Urinary bladder (tissue), 3 donors: ENCODE measurements at regions not wholly inside any gene's neighbourhood (a gene's known extent, or its start where the extent isn't known, plus 50 kb on each side); places are given as distances from the start of the nearest gene placed in this dataset.
"Not testable (repeated sequence)": the region's sequence is repeated elsewhere in the genome, so short reads cannot be mapped to it uniquely, and the experiment has no call there.

Experiments used
- DNase-seq: peaks from one replicate; pipeline ENCODE4 v3.0.0-alpha.2; 2015; ENCODE audit errors: extremely low spot score
- H3K27ac ChIP-seq: one replicate; pipeline ENCODE4 v1.5.1; 2013; ENCODE audit warnings: low read depth, mild to moderate bottlenecking, moderate library complexity
- H3K36me3 ChIP-seq: one replicate; pipeline ENCODE4 v1.6.1; 2013; ENCODE audit warnings: mild to moderate bottlenecking, moderate library complexity; ENCODE audit not compliant: insufficient read depth
- H3K4me1 ChIP-seq: one replicate; pipeline ENCODE4 v1.6.1; 2013; ENCODE audit warnings: mild to moderate bottlenecking, moderate library complexity; ENCODE audit not compliant: insufficient read depth
- H3K4me3 ChIP-seq: one replicate; pipeline ENCODE4 v1.5.1; 2013; ENCODE audit warnings: low read depth, low read length
- WGBS: extraction: QIAGEN DNeasy Blood & Tissue Kit; methylation state at CpG from one replicate; pipeline ENCODE4 v1.1.7; 2013; 5-methylcytosine and 5-hydroxymethylcytosine counted together
- donor health status: healthy with polysubstance abuse.
- donor health status: healthy.

DNA sequence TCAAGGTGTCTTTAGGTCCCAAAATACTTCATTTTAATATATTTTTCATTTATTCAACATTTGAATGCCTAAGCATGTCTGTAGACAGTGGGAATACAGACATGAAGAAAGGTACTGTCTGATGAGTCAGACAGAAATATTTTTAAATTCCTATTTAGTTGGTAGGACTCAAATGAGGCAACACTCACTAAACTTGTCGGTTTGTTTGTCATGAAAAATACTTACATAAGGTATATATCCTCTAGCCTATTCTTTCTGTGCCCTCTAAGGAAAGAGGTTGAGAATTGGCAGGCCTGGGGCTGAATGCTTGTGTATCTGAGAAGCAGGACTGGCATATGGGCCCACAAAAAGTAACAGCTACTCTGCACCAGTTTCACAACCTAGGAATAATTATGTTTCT lies 423.6 kb upstream of the MDFIC2 start:
- no peak for DNase-seq
- no peak overlapping the region for H3K4me3 ChIP-seq
- no peaks in the 10 kb centered on the region for H3K36me3 ChIP-seq
- no peaks in the 10 kb centered on the region for H3K4me1 ChIP-seq
- WGBS = 73% methylated on average over 1 of the region's 1 CpG
- no peak overlapping the region for H3K27ac ChIP-seq

DNA sequence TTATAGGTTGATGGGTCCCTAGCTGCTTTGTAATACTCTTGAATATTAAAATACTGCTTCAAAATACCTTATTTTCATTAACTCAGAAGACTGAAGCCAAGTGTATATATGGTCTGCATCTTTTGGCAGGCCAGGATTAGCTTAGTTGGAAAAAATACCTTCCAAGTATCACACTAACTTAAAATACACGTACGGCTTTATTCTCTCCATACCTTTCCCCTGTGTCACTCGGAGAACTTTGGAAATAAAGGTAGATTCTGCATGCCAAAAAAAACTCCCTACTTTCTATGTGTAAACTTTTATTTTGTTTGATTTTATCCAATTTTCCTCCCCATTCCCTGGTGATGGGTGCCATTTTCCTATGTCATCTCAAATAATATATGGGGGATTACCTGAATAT lies 422.3 kb upstream of the MDFIC2 start:
- WGBS = 95% methylated on average over 3 of the region's 3 CpGs
- H3K27ac ChIP-seq = no peak overlapping the region
- H3K4me1 ChIP-seq = no peaks in the 10 kb centered on the region
- no peak overlapping the region for H3K4me3 ChIP-seq
- no peak for DNase-seq
- H3K36me3 ChIP-seq = no peaks in the 10 kb centered on the region

DNA sequence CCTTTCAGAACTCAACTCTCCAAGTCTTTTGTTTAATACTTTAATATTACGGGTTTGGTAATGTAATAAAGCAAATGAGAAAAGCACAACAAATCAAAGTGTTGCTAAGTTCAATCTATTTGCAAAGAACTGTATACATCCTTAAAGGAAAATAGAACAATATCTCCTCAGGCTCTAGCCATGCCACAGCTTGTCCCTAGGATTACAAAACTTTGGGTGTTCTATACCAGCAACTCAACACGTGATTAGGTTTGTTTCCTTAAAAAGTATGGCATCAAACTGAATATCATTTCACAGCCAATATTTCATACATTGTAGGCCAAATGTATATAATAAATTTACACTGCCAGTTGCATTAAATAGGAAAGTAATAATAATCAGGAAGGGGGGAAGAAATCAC lies 418.6 kb upstream of the MDFIC2 start:
- Histone ChIP-seq H3K4me1 (no peaks in the 10 kb centered on the region), H3K27ac (no peak overlapping the region), H3K36me3 (no peaks in the 10 kb centered on the region), H3K4me3 (no peak overlapping the region)
- DNase-seq = no peak
- 90% methylated on average over 2 of the region's 2 CpGs for WGBS

DNA sequence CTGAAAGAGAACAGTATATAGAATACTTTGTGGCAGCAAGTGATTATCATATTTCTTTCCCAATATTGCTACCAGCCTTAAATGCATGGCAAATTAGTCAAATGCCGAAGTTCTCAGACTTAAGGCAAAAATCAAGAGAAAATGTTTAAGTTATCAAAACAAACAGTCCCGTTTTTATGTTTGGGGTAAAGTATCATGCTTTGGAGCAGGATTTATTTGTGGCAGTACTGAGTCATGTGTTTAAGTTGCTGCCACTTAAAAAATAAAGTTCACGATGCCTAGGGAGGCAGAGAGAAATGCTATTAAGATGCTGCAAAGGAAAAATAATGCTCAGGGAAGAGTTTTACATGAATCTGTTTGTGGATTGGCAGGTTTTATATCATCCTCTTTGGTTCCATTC lies 417.4 kb upstream of the MDFIC2 start:
- Histone ChIP-seq H3K27ac (no peak overlapping the region), H3K36me3 (no peaks in the 10 kb centered on the region), H3K4me3 (no peak overlapping the region), H3K4me1 (no peaks in the 10 kb centered on the region)
- DNase-seq = no peak
- 59% methylated on average over 3 of the region's 3 CpGs for WGBS

DNA sequence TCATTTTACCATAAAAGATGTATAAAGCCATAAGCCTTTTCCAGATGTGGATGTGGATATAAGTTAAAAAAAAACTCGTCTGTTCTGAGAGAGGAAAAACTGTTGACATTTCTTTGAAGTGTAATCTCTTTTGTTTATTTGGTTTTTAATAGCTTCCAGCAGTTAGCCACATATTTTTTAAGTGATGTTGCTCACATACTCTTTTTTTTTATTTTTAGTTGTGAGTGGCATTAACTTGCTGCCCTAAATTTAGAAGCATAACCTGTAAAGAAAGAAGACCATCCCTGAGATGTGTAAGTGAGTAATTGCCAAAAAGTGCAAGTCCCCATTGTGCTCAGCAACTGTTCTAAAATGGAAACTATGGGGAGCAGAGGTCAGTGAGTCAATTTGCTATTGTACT lies 415.9 kb upstream of the MDFIC2 start:
- no peak overlapping the region for H3K27ac ChIP-seq
- no peak for DNase-seq
- H3K36me3 ChIP-seq = no peaks in the 10 kb centered on the region
- no peaks in the 10 kb centered on the region for H3K4me1 ChIP-seq
- no peak overlapping the region for H3K4me3 ChIP-seq
- 33% methylated on average over 1 of the region's 1 CpG for WGBS

DNA sequence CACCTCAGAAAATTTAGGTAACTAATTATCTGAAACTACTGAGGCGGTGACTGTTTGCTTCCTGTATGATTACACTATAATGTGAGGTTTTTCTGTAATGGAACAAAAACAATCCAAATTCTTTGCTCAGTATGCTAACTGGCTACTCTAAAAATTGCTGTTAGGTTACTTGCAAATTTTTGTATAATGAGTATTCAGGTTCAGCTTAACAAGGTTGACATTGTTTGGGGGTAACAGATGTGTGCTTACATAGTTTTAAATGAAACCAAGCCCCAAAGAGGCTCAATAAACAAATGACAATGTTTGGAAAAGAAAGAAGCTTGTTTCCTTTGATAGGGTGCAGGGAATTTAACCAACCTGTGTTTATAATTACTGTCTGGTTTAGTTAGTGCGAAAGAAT lies 414.5 kb upstream of the MDFIC2 start:
- H3K36me3 ChIP-seq = no peaks in the 10 kb centered on the region
- H3K4me1 ChIP-seq = no peaks in the 10 kb centered on the region
- H3K27ac ChIP-seq = no peak overlapping the region
- 86% methylated on average over 2 of the region's 2 CpGs for WGBS
- H3K4me3 ChIP-seq = no peak overlapping the region
- no peak for DNase-seq

DNA sequence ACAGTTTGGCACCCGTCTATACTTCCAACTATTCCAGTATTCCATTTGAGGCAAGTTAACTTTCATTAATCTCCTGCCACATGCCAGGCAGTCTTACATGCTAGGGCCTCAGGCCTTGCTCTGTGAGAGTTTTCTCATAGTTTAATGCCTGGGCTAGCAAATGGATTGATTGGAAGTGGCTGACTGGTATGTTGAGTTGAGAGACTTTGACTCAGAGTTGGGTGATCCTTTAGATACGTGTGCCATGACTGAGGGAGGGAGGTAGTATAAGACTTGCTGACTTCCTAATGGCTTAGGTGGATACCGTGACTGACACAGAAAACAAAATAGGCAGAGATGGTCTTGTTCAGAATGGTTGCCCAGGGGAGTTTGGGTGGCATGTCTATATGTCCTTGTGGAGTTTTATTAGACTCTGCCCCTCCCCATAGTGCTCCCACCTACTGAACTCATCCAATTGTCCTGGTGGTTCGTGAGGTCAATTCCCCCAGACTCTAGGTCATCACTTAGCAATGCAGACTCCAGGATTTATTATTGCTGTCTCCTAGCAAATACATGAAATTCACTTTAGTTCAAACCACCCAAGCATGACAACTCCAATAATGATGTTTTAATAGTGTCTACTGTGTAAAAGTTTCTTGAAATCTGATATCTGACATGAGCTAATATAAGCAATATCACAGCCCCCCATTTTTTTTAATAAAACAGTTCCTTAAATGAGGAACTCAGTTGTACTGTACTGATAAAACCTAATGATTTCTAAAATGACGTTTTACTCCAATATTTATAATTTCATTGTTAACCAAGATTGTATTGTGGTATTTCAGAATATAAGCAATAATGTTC lies 413.9 kb upstream of the MDFIC2 start:
- Histone ChIP-seq H3K4me1 (no peaks in the 10 kb centered on the region), H3K27ac (no peak overlapping the region), H3K36me3 (no peaks in the 10 kb centered on the region), H3K4me3 (no peak overlapping the region)
- no peak for DNase-seq
- WGBS = 85% methylated on average over 5 of the region's 5 CpGs

DNA sequence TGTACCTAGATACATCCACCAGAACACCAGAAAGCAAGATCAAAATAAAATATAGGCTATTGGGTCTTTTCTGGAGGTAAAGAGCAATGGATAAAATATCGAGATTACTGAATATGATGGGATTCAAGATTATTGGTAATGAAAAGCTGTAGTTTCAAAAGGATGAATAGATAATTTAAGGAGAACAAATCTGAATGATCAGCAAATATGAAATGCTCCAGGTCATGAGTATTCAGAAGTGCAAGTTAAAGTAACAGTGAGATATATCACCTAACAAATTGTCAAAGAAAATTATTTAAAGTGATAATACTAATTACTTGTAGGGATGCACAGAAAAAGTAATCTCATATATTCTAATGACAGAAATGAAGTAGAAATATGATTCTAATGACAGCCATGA lies 409.6 kb upstream of the MDFIC2 start:
- Histone ChIP-seq H3K4me1 (no peaks in the 10 kb centered on the region), H3K36me3 (no peaks in the 10 kb centered on the region), H3K27ac (no peak overlapping the region), H3K4me3 (no peak overlapping the region)
- 93% methylated on average over 1 of the region's 1 CpG for WGBS
- no peak for DNase-seq

DNA sequence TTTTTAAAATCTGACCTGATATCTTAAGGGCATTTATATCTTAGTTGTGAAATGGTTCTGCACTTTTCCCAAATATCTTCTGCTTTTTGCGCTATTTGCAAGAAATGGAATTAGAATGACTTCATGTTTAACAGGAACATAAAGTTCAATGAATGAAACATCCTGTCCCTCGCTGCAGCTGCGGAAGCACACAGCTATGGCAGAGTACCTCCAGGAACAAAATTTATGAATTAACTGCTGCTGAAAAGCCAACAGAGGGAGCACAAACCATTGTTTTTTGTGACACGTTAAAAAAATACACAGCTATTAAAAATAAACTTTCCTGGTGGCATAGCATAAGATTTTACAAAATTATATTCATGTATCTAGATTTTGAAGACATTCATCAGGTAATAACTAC lies 404.4 kb upstream of the MDFIC2 start:
- Histone ChIP-seq H3K36me3 (no peaks in the 10 kb centered on the region), H3K4me1 (no peaks in the 10 kb centered on the region), H3K27ac (no peak overlapping the region), H3K4me3 (no peak overlapping the region)
- WGBS = 21% methylated on average over 4 of the region's 4 CpGs
- peak; percentile 26 for DNase-seq

DNA sequence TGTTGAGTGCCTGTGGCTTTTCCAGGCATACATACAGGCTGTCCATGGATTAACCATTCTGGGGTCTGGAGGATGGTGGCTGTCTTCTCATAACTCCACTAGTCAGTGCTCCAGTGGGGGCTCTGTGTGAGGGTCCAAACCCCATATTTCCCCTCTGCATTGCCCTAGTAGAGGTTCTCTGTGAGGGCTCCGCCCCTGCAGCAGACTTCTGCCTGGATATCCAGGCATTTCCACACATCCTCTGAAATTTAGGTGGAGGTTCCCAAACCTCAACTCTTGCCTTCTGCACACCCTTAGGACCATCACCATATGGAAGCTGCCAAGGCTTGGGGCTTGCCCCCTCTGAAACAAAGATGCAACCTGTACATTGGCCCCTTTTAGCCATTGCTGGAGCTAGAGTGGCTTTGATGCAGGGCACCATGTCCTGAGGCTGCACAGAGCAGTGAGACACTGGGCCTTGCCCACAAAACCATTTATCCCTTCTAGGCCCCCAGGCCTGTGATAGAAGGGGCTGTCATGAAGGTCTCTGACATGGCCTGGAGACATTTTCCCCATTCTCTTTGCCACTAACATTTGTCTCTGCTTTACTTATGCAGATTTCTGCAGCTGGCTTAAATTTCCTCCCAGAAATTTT lies 400.1 kb upstream of the MDFIC2 start:
- DNase-seq = no peak
- whole genome bisulfite sequencing = 97% methylated on average over 1 of the region's 1 CpG
- H3K36me3 ChIP-seq = no peaks in the 10 kb centered on the region
- H3K4me3 ChIP-seq = no peak overlapping the region
- no peak overlapping the region for H3K27ac ChIP-seq
- no peaks in the 10 kb centered on the region for H3K4me1 ChIP-seq

DNA sequence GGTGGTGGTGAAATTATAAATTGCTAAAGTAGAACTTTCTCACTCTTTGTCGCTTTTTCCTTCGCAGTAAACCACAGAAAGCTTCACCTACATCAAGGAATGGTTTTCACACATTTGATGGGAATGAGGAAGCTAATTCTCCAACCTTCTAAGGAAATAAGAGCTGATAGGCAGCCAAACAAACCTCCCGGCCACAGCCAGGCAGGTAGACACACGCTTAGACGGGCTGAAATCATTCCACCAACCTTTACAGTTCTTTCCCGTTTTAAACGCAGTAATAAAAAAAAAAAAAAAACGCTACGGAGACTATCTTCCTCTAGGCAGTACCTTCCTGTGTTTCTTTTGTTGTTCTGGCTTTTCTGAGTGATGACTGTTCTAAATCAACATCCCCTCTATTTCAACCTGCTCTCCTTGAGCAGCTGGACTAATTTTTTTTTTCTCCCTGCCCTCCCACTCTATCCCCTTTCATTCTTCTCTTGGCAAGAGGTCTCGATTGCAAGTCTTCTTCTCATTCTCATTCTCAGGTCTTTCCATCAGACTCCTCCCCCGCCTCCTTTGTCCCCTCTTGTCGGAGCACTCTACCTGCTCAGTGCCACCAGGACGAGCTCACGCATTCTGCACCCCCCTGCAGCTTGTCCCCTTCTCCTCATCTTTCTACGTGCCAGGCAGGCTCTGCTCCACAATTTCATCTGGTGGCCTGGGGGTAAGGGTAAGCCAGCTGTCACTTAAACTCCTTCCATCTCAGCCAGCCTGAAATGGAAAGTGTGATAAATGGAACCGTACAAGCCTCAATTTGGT lies 391.1 kb upstream of the MDFIC2 start:
- peak; percentile 26 for DNase-seq
- WGBS = 63% methylated on average over 16 of the region's 16 CpGs
- no peak overlapping the region for H3K27ac ChIP-seq
- H3K36me3 ChIP-seq = peaks cover 2% of the 10 kb centered on the region
- H3K4me3 ChIP-seq = no peak overlapping the region
- no peaks in the 10 kb centered on the region for H3K4me1 ChIP-seq

DNA sequence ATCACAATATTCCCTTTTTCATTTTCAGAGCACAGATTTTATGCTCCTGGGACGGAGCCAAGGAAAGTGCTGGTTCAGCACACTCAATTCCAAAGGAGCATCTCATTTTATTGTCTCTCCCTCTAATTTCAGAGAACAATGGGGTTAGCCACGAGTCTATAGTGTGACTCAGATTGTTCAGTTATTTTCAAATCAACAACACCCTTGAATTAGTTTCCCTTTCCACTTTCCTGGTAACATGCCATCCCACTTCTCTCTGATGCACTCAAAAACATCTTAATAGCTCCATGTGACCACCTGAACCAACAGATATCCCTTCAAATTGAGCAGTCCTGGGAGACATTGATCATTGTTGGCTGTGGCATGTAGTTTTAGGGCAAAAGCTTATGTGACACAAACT lies 389.7 kb upstream of the MDFIC2 start:
- DNase-seq = no peak
- Histone ChIP-seq H3K4me3 (no peak overlapping the region), H3K36me3 (peaks cover 2% of the 10 kb centered on the region), H3K27ac (no peak overlapping the region), H3K4me1 (no peaks in the 10 kb centered on the region)
- WGBS = 72% methylated on average over 2 of the region's 2 CpGs

DNA sequence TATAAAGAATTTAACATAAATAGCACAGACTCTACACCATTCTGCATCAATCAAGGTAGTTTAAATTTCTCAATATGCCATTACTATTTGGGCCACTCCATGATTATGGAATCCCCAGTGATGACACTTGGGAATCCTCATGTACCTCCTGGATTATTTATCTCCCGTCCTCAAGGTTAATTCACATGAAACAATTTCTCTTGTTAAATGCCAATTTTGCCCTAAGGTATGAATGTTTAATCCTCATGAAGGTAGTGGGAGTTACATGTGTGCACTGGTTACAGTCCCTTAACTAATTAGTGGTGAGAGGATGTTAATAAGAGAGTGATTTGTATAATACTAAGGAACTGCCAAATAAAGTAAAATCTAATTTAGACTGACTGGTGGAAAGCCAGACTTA lies 372.3 kb upstream of the MDFIC2 start:
- no peaks in the 10 kb centered on the region for H3K36me3 ChIP-seq
- no peak for DNase-seq
- 78% methylated on average over 1 of the region's 1 CpG for WGBS
- no peaks in the 10 kb centered on the region for H3K4me1 ChIP-seq
- H3K27ac ChIP-seq = no peak overlapping the region
- H3K4me3 ChIP-seq = no peak overlapping the region

DNA sequence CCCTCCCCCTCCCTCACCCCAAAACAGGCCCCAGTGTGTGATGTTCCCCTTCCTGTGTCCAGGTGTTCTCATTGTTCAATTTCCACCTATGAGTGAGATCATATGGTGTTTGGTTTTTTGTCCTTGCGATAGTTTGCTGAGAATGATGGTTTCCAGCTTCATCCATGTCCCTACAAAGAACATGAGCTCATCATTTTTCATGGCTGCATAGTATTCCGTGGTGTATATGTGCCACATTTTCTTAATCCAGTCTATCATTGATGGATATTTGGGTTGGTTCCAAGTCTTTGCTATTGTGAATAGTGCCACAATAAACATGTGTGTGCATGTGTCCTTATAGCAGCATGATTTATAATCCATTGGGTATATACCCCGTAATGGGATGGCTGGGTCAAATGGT lies 363.4 kb upstream of the MDFIC2 start:
- 94% methylated on average over 3 of the region's 3 CpGs for WGBS
- not testable (repeated sequence) for H3K4me1 ChIP-seq, H3K27ac ChIP-seq, H3K4me3 ChIP-seq, DNase-seq, H3K36me3 ChIP-seq
